ENCODE measurements at regions not wholly inside any gene's neighbourhood (a gene's known extent, or its start where the extent isn't known, plus 50 kb on each side); places are given as distances from the start of the nearest gene placed in this dataset.

DNA sequence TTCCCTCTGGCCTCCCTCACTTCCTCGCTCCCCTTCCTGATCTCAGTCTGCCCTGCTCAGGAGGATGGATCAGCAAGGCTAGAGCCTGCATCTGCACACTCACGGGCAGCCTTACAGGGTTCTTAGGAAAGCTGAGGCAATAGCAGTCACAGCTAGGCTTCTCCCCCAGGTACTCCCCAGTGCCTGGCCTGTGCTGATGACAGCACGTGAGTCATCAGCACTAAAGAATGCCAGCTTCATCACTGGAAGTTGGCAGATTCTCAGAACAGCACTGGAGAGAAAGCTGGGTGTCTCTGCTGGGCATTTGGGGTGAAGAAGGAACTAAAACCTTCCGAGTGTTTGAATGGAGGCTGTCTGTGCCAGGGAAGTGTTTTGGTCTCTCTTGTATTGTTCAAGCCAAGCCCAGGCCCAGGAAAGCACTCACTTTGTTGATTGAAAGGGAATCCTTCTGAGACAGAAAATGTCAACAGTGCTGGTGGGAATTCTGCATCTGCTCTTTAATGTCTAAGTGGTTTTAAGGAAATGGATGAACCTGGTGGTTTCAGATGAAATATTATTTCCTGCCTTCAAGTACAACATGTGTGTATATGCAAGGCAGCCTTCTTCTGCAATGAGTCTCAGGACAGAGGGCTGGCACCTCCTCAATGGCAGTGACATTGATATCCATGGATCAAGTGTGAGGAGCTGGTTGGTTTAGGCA, 73.0 kb upstream of the SCOC start:
- TF ChIP-seq POLR2A (IDR thresholded peaks at IDR 0.05; ENCODE audit: low read depth, low read length) (no peak), TAF1 (IDR thresholded peaks at IDR 0.05; ENCODE audit: borderline replicate concordance, low read depth, low read length) (no peak), POLR2AphosphoS5 (IDR thresholded peaks at IDR 0.05; ENCODE audit: low read depth, low read length) (no peak)
- DNase-seq (ENCODE audit: insufficient read length) (no peak), FAIRE-seq (no peak)

DNA sequence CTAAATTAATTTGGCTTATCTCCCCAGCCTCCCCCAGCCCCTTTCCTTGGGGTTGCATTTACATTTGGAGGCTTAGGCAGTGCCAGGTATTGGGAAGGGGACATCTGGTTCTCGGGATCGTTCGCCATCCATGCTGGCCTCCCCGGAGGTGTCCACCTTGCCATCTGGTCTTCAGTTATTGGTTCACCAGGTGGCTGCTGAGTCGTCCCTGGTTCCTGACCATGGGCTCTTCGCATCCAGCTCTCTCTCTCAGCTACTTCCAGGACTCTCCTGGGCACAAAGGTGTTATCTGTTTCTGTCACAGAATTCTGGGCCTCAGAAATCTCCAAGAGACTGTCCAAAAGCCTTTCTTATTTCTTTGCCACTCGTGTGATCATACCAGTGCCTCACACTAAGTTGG, 75.4 kb upstream of the SCOC start:
- DNase-seq (ENCODE audit: insufficient read length) = no peak
- no peak for FAIRE-seq
- no peak for TF ChIP-seq POLR2A (IDR thresholded peaks at IDR 0.05; ENCODE audit: low read depth, low read length)
- no peak for TF ChIP-seq POLR2AphosphoS5 (IDR thresholded peaks at IDR 0.05; ENCODE audit: low read depth, low read length)
- no peak for TF ChIP-seq TAF1 (IDR thresholded peaks at IDR 0.05; ENCODE audit: borderline replicate concordance, low read depth, low read length)

DNA sequence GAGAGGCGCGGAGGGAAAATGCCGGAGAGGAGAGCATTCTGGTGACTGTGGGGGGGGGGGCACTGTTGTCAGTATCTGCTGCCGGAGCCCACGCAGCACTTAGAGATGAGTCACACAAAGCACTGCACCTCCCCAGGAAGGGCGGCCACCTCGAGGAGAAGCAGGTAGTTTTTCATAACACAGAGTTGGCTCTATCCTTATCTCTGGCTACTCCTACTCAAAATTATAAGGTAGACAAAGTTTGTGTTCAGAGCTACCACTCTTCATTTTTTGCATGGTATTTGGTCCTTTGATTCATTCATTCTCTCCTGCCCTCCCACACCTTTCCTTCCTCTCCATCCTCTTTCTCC, 76.2 kb upstream of the SCOC start:
- no peak for FAIRE-seq

DNA sequence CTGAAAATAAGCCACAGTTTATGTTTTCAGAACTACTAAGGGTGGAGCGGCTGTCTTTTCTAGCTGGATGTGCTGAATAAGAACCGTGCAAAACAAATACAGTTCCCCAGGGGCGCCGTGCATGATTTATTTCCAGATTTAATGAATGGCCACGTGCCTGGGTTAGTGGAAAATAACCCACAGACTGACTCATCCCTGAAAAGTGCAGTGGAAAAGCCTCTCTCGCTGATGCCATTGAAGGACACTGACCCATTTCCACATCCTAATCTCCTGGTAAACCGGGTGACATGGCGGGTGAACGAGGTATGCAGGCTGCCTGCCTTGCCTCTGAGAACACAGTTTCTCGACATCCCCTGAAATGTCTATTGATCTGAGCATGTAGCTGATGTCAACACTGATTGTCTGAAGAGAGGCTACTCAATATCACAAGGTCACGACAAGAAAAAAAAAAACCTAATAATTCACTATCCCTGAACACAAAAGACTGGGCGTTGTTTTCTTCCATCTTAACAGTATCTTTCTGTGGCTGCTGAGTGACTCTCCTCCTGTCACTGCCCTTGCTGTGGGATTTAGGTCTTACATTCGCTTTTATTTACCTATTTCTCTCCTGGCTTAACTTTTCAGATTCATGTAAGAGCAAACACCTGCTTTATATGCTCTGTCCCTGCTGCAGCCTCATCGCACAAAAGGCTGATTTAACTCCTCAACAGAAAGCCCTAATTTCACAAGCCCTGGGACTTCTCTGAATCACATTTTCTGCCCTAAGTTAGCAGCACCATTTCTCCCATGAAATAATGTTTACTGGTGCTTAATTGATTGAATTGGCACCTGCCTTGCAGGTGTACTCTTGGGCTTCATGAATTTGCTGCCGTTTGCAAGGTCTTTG, 76.9 kb upstream of the SCOC start:
- DNase-seq (ENCODE audit: insufficient read length) (no peak), FAIRE-seq (no peak)
- TF ChIP-seq POLR2A (IDR thresholded peaks at IDR 0.05; ENCODE audit: low read depth, low read length) = no peak

More for the DNA sequence above, 76.2 kb upstream of the SCOC start:
- TF ChIP-seq TAF1 (IDR thresholded peaks at IDR 0.05; ENCODE audit: borderline replicate concordance, low read depth, low read length) = no peak
- no peak for TF ChIP-seq POLR2AphosphoS5 (IDR thresholded peaks at IDR 0.05; ENCODE audit: low read depth, low read length)
- no peak for TF ChIP-seq POLR2A (IDR thresholded peaks at IDR 0.05; ENCODE audit: low read depth, low read length)
- no peak for DNase-seq (ENCODE audit: insufficient read length)

DNA sequence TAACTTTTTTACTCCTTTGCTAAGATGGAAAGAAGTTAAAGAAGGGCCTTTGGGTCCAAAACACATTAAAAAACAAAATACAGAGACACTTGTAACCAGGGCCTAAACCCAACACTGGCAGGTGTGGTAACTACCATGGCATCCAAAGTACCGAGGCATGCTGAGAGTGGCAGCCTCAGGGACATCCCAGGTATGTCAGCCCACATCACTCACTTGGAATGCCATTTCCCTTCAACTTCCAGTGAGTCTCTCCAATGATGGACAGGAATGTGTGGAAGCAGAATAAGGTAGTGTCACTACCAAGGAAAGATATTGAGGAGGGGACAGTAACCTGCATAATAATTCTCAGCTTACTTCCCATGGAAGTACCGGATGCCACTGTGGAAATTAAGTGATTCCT, 79.5 kb upstream of the SCOC start:
- TF ChIP-seq POLR2A (IDR thresholded peaks at IDR 0.05; ENCODE audit: low read depth, low read length) = no peak
- TF ChIP-seq TAF1 (IDR thresholded peaks at IDR 0.05; ENCODE audit: borderline replicate concordance, low read depth, low read length) = no peak
- TF ChIP-seq POLR2AphosphoS5 (IDR thresholded peaks at IDR 0.05; ENCODE audit: low read depth, low read length) = no peak
- no peak for FAIRE-seq

DNA sequence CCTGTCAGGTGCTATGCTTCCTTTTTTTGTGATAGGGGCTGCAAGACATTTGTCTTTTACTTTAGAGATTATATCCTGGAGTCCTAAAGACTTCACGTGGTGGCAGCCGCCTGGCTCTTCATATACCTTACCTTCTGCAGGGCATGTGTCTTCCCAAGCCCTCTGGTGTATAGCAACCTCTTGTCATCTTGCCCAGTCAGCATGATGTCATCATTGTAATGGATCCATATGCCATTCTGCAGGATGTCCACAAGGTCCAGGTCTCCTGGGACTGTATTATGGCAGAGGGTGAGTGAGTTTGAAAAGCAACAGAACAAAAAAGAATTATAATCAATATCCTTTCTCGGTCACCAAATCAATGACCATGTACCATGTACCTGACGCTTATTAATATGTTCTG, 82.2 kb upstream of the SCOC start:
- FAIRE-seq = no peak
- no peak for TF ChIP-seq POLR2A (IDR thresholded peaks at IDR 0.05; ENCODE audit: low read depth, low read length)
- TF ChIP-seq POLR2AphosphoS5 (IDR thresholded peaks at IDR 0.05; ENCODE audit: low read depth, low read length) = no peak
- TF ChIP-seq TAF1 (IDR thresholded peaks at IDR 0.05; ENCODE audit: borderline replicate concordance, low read depth, low read length) = no peak
- no peak for DNase-seq (ENCODE audit: insufficient read length)

More for the DNA sequence above, 79.5 kb upstream of the SCOC start:
- DNase-seq (ENCODE audit: insufficient read length) = no peak

DNA sequence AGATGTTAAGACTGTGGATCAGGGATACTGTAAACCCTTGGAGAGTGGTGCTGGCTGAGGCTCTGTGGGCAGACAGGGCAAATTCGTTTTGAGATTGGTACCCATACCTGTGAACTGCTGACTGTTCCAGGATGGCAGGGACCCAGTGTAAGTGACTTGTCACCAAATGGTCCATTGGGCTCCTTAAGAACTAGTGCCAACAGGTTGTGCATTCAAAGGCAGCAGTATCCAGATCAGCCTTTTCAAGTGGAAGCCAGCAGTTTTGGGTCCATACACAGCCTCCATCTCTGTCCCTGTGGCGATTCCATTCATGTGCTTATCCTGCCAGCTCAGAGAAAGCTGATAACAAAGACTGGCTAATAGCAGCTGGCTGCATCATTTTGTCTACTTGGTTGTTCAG, 84.0 kb upstream of the SCOC start:
- FAIRE-seq = no peak
- no peak for DNase-seq (ENCODE audit: insufficient read length)
- no peak for TF ChIP-seq TAF1 (IDR thresholded peaks at IDR 0.05; ENCODE audit: borderline replicate concordance, low read depth, low read length)
- TF ChIP-seq POLR2AphosphoS5 (IDR thresholded peaks at IDR 0.05; ENCODE audit: low read depth, low read length) = no peak
- no peak for TF ChIP-seq POLR2A (IDR thresholded peaks at IDR 0.05; ENCODE audit: low read depth, low read length)

DNA sequence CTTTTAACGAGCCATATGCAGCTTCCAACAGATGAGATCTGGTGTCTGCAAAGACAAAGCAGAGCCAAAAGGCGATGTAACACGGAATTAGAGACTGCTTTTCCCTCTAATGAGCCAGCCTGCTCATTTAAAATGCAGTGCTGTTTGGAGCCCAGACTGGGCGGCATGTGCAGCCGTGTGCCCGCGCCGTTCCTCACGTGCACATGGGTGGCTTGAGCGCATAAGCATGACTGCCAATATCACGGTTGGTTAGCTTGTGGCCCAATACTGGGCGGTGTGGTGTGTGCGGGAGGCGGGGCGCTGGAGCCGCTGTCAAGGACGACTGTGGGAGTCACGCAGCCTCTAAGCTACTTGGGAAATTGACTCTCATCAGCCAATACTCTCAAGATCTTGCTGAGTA, 87.0 kb upstream of the SCOC start:
- no peak for FAIRE-seq
- TF ChIP-seq TAF1 (IDR thresholded peaks at IDR 0.05; ENCODE audit: borderline replicate concordance, low read depth, low read length) (no peak), POLR2A (IDR thresholded peaks at IDR 0.05; ENCODE audit: low read depth, low read length) (no peak), POLR2AphosphoS5 (IDR thresholded peaks at IDR 0.05; ENCODE audit: low read depth, low read length) (no peak)
- DNase-seq (ENCODE audit: insufficient read length) = no peak

DNA sequence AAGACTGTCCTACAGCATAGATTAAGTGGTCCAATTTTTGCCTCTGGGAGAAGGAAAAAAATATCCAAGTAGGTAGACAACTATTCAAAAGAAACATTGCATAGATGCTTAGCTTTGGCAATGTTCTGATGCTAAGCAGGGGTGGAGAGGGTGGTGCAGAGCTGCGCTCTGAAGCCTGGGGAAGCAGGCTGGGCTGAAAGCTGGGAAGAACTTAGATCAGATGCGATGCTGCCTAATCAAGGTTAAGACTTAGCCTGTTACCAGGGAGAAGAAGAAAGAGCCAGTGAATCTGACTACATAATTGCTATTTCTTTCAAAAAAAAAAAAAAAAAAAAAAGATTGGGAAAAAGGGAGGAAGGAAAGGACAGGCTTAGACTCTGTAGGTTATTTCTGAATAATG, 89.0 kb upstream of the SCOC start:
- FAIRE-seq (no peak), DNase-seq (ENCODE audit: insufficient read length) (no peak)
- TF ChIP-seq TAF1 (IDR thresholded peaks at IDR 0.05; ENCODE audit: borderline replicate concordance, low read depth, low read length) = no peak
- TF ChIP-seq POLR2A (IDR thresholded peaks at IDR 0.05; ENCODE audit: low read depth, low read length) = no peak
- no peak for TF ChIP-seq POLR2AphosphoS5 (IDR thresholded peaks at IDR 0.05; ENCODE audit: low read depth, low read length)

DNA sequence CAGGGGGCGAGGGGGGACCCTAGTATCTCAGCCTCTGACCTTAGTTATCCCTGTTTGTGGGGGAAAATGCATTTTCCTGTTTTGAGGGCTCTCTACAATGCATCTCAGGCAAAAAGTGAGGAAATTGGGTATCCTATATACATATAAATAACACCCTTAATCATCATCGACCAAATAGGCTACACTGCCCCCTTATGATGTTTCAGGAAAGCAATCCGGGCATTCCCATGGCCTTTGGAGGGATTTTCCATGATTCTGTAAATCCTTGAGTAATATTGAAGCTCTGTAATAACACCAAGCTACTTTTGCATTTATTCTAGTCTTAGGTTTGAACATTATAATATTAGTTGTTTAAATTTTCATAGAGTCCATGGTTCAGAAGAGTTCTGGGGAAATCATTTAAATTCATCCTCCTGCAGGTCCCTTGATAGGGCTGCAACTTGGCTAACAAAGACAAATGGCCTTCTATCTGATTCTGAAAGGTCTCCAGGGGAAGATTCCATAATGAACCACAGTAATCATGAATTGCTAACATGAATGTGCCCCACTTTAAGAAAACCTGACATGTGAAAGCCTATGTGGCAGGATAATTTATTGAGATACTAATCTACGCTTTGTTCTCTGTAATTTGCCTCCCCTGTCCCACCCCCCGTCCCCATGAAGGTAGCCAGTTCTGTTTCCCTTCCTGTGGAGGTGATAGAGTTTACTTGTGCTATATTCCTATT, 91.5 kb upstream of the SCOC start:
- DNase-seq (ENCODE audit: insufficient read length) (no peak), FAIRE-seq (no peak)
- no peak for TF ChIP-seq POLR2AphosphoS5 (IDR thresholded peaks at IDR 0.05; ENCODE audit: low read depth, low read length)
- TF ChIP-seq POLR2A (IDR thresholded peaks at IDR 0.05; ENCODE audit: low read depth, low read length) = no peak
- TF ChIP-seq TAF1 (IDR thresholded peaks at IDR 0.05; ENCODE audit: borderline replicate concordance, low read depth, low read length) = no peak

DNA sequence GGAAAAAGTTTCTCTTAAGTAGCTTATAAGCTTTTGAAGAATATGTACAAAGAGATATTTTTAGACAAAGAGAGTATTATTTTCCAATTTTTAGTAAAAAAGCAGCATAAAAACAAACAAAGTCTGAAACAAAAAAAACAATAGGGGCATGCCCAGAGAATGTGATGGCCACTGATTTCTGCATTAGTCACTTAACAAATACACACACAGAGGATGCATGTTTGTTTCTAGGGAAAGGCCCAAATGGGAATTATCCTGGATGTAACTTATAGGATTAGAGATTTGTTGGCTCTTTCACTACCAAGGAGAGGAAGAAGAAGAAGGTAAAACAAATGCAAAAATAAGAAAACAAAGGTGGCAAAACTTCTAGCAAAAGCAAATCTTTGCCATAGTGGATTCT, 95.9 kb upstream of the SCOC start:
- TF ChIP-seq POLR2AphosphoS5 (IDR thresholded peaks at IDR 0.05; ENCODE audit: low read depth, low read length) = no peak
- no peak for TF ChIP-seq TAF1 (IDR thresholded peaks at IDR 0.05; ENCODE audit: borderline replicate concordance, low read depth, low read length)
- TF ChIP-seq POLR2A (IDR thresholded peaks at IDR 0.05; ENCODE audit: low read depth, low read length) = no peak
- DNase-seq (ENCODE audit: insufficient read length) = no peak
- no peak for FAIRE-seq

Data from GM12892 (cell line).